WTC11 (cell line): ENCODE measurements at regions not wholly inside any gene's neighbourhood (a gene's known extent, or its start where the extent isn't known, plus 50 kb on each side); places are given as distances from the start of the nearest gene placed in this dataset.

Experiments
- ATF1 ChIP-seq: sonication (generic); formaldehyde crosslinking; IDR thresholded peaks from 2 replicates; pipeline ENCODE4 v1.8.1; 2023; ENCODE audit warnings: mild to moderate bottlenecking, moderate library complexity, missing genetic modification reagents
- ATF3 ChIP-seq: sonication (generic); formaldehyde crosslinking; conservative IDR thresholded peaks from 2 replicates; pipeline ENCODE4 v1.8.1; 2022; ENCODE audit warnings: mild to moderate bottlenecking, missing genetic modification reagents
- CTCF ChIP-seq: fragments of 200-600 bp; IDR thresholded peaks from 2 replicates; pipeline ENCODE4 v1.8.0; 2022; ENCODE audit warnings: antibody characterized with exemption
- JAZF1 ChIP-seq: fragments of 250-450 bp; sonication (Bioruptor Pico); IDR thresholded peaks from 2 replicates; pipeline ENCODE4 v1.9.0; 2021; ENCODE audit warnings: moderate library complexity, mild to moderate bottlenecking, inconsistent platforms
- SP1 ChIP-seq: sonication (generic); formaldehyde crosslinking; conservative IDR thresholded peaks from 2 replicates; pipeline ENCODE4 v1.8.1; 2022; ENCODE audit warnings: missing genetic modification reagents
- USF2 ChIP-seq: sonication (generic); formaldehyde crosslinking; IDR thresholded peaks from 2 replicates; pipeline ENCODE4 v1.8.1; 2023; ENCODE audit warnings: mild to moderate bottlenecking, missing genetic modification reagents, moderate library complexity
- ZNF512 ChIP-seq: sonication (generic); formaldehyde crosslinking; IDR thresholded peaks from 2 replicates; pipeline ENCODE4 v1.8.1; 2022; ENCODE audit warnings: missing genetic modification reagents, borderline replicate concordance
- TF ChIP-seq, protein P1 (sequence below): sonication (generic); formaldehyde crosslinking; IDR thresholded peaks from 2 replicates; pipeline ENCODE4 v1.8.0; 2023; ENCODE audit warnings: mild to moderate bottlenecking, missing genetic modification reagents
- TF ChIP-seq, protein P2 (sequence below): sonication (generic); formaldehyde crosslinking; IDR thresholded peaks from 2 replicates; pipeline ENCODE4 v1.8.1; 2022; ENCODE audit warnings: low read depth, missing genetic modification reagents, borderline replicate concordance

DNA sequence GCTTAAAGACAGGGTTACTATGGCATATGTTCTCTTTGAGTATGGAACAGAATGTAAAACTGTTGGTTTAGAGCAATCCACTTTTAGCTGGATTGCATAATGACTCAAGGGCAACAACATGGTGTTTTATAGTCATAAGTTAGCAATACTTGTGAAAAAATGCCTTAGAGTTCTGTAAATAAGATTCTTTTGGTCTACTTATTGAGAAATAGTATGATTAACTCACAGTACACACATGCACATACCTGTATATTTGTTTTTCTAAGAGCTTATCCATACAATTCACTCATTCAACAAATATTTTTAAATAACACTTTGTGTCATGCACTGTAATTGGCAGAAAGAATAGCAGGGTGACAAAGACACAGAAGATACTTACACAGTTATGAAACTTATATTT is 1415.5 kb downstream of the PCDH7 start:
- no peak for TF ChIP-seq JAZF1 (CRISPR knock-in tag)
- no peak for TF ChIP-seq ATF1
- no peak for TF ChIP-seq ZNF512
- TF ChIP-seq CTCF: no peak
- TF ChIP-seq ATF3 (CRISPR knock-in tag): no peak
- no peak for TF ChIP-seq SP1 (CRISPR knock-in tag)
- no peak for TF ChIP-seq USF2 (CRISPR knock-in tag)
- TF ChIP-seq, protein P1, sequence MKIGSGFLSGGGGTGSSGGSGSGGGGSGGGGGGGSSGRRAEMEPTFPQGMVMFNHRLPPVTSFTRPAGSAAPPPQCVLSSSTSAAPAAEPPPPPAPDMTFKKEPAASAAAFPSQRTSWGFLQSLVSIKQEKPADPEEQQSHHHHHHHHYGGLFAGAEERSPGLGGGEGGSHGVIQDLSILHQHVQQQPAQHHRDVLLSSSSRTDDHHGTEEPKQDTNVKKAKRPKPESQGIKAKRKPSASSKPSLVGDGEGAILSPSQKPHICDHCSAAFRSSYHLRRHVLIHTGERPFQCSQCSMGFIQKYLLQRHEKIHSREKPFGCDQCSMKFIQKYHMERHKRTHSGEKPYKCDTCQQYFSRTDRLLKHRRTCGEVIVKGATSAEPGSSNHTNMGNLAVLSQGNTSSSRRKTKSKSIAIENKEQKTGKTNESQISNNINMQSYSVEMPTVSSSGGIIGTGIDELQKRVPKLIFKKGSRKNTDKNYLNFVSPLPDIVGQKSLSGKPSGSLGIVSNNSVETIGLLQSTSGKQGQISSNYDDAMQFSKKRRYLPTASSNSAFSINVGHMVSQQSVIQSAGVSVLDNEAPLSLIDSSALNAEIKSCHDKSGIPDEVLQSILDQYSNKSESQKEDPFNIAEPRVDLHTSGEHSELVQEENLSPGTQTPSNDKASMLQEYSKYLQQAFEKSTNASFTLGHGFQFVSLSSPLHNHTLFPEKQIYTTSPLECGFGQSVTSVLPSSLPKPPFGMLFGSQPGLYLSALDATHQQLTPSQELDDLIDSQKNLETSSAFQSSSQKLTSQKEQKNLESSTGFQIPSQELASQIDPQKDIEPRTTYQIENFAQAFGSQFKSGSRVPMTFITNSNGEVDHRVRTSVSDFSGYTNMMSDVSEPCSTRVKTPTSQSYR (CRISPR knock-in tag): no peak
- TF ChIP-seq, protein P2, sequence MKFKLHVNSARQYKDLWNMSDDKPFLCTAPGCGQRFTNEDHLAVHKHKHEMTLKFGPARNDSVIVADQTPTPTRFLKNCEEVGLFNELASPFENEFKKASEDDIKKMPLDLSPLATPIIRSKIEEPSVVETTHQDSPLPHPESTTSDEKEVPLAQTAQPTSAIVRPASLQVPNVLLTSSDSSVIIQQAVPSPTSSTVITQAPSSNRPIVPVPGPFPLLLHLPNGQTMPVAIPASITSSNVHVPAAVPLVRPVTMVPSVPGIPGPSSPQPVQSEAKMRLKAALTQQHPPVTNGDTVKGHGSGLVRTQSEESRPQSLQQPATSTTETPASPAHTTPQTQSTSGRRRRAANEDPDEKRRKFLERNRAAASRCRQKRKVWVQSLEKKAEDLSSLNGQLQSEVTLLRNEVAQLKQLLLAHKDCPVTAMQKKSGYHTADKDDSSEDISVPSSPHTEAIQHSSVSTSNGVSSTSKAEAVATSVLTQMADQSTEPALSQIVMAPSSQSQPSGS: no peak
